H9 (cell line): ENCODE measurements at regions not wholly inside any gene's neighbourhood (a gene's known extent, or its start where the extent isn't known, plus 50 kb on each side); places are given as distances from the start of the nearest gene placed in this dataset.

Source experiments
- DNase-seq: peaks from one replicate; pipeline ENCODE4 v3.0.0-alpha.2; 2017
- H2AFZ ChIP-seq: one replicate; pipeline ENCODE4 v1.6.1; 2013; ENCODE audit warnings: mild to moderate bottlenecking, low read length, control low read depth, moderate library complexity
- H2AK5ac ChIP-seq: 2 replicates; pipeline ENCODE4 v1.6.1; 2013; ENCODE audit warnings: low read length, control low read depth, mixed read lengths; ENCODE audit not compliant: insufficient read length
- H2BK120ac ChIP-seq: one replicate; pipeline ENCODE4 v1.6.1; 2013; ENCODE audit warnings: low read depth, mild to moderate bottlenecking, low read length, control low read depth, inconsistent platforms; ENCODE audit not compliant: poor library complexity, severe bottlenecking
- H2BK12ac ChIP-seq: 2 replicates; pipeline ENCODE4 v1.6.1; 2013; ENCODE audit warnings: low read length, control low read depth, mixed read lengths, low read depth; ENCODE audit not compliant: insufficient read length
- H2BK15ac ChIP-seq: 2 replicates; pipeline ENCODE4 v1.6.1; 2013; ENCODE audit warnings: low read depth, low read length, control low read depth
- H2BK20ac ChIP-seq: one replicate; pipeline ENCODE4 v1.6.1; 2013; ENCODE audit warnings: low read depth, mild to moderate bottlenecking, low read length, control low read depth, inconsistent platforms; ENCODE audit not compliant: poor library complexity, severe bottlenecking
- H2BK5ac ChIP-seq: 2 replicates; pipeline ENCODE4 v1.6.1; 2013; ENCODE audit warnings: low read length, control low read depth, mixed read lengths; ENCODE audit not compliant: insufficient read length
- H3K14ac ChIP-seq: 2 replicates; pipeline ENCODE4 v1.6.1; 2013; ENCODE audit warnings: low read length, control low read depth; ENCODE audit not compliant: insufficient read depth
- H3K18ac ChIP-seq: 2 replicates; pipeline ENCODE4 v1.6.1; 2013; ENCODE audit warnings: low read depth, mild to moderate bottlenecking, mixed read lengths, low read length, control low read depth; ENCODE audit not compliant: insufficient read length
- H3K23ac ChIP-seq: 2 replicates; pipeline ENCODE4 v1.6.1; 2013; ENCODE audit warnings: low read length, control low read depth, mixed read lengths, low read depth; ENCODE audit not compliant: insufficient read length
- H3K23me2 ChIP-seq: 2 replicates; pipeline ENCODE4 v1.6.1; 2013; ENCODE audit warnings: low read depth, mild to moderate bottlenecking, mixed read lengths, low read length, control low read depth; ENCODE audit not compliant: insufficient read length, poor library complexity, severe bottlenecking
- H3K27ac ChIP-seq: 2 replicates; pipeline ENCODE4 v1.5.1; 2013; ENCODE audit warnings: low read length, control low read depth, mixed read lengths, low read depth; ENCODE audit not compliant: insufficient read length
- H3K27me3 ChIP-seq: 2 replicates; pipeline ENCODE4 v1.6.1; 2013; ENCODE audit warnings: low read length, control low read depth, inconsistent platforms; ENCODE audit not compliant: insufficient read depth
- H3K4ac ChIP-seq: 2 replicates; pipeline ENCODE4 v1.6.1; 2013; ENCODE audit warnings: low read depth, mild to moderate bottlenecking, control low read depth, inconsistent platforms, low read length, moderate library complexity
- H3K4me1 ChIP-seq: 2 replicates; pipeline ENCODE4 v1.6.1; 2013; ENCODE audit warnings: low read length, control low read depth, inconsistent platforms; ENCODE audit not compliant: insufficient read depth
- H3K4me2 ChIP-seq: 2 replicates; pipeline ENCODE4 v1.6.1; 2013; ENCODE audit warnings: low read length, control low read depth, mixed read lengths; ENCODE audit not compliant: insufficient read length, insufficient read depth
- H3K56ac ChIP-seq: 2 replicates; pipeline ENCODE4 v1.6.1; 2013; ENCODE audit warnings: low read depth, mild to moderate bottlenecking, mixed read lengths, low read length, control low read depth; ENCODE audit not compliant: insufficient read length
- H3K79me1 ChIP-seq: 2 replicates; pipeline ENCODE4 v1.6.1; 2013; ENCODE audit warnings: low read depth, mild to moderate bottlenecking, moderate library complexity, low read length, control low read depth, inconsistent platforms; ENCODE audit not compliant: insufficient read depth, poor library complexity, severe bottlenecking
- H3K79me2 ChIP-seq: 2 replicates; pipeline ENCODE4 v1.6.1; 2013; ENCODE audit warnings: low read length, control low read depth, inconsistent platforms; ENCODE audit not compliant: insufficient read depth
- H3K9ac ChIP-seq: 2 replicates; pipeline ENCODE4 v1.6.1; 2013; ENCODE audit warnings: low read length, control low read depth, mixed read lengths; ENCODE audit not compliant: insufficient read length; ENCODE audit errors: extremely low read depth
- H3K9me3 ChIP-seq: one replicate; pipeline ENCODE4 v1.6.1; 2013; ENCODE audit warnings: low read depth, low read length, inconsistent platforms; ENCODE audit not compliant: control insufficient read depth
- H3T11ph ChIP-seq: one replicate; pipeline ENCODE4 v1.6.1; 2013; ENCODE audit warnings: mild to moderate bottlenecking, low read length, control low read depth, inconsistent platforms
- H4K20me1 ChIP-seq: one replicate; pipeline ENCODE4 v1.6.1; 2013; ENCODE audit not compliant: control insufficient read depth, insufficient read length, insufficient read depth
- H4K5ac ChIP-seq: 2 replicates; pipeline ENCODE4 v1.6.1; 2013; ENCODE audit warnings: low read depth, mild to moderate bottlenecking, mixed read lengths, low read length, control low read depth; ENCODE audit not compliant: insufficient read length
- H4K8ac ChIP-seq: replicated peaks from 2 replicates; pipeline ENCODE4 v1.6.1; 2013; ENCODE audit warnings: low read length, control low read depth, mixed read lengths, low read depth; ENCODE audit not compliant: insufficient read length
- H4K91ac ChIP-seq: 2 replicates; pipeline ENCODE4 v1.6.1; 2013; ENCODE audit warnings: low read depth, mild to moderate bottlenecking, moderate library complexity, mixed read lengths, low read length, control low read depth; ENCODE audit not compliant: insufficient read length
- H3K27ac Mint-ChIP-seq, 3 experiments: 2 replicates in 2 of 3; 3 replicates in 1 of 3; pipeline ENCODE4 v1.8.0; 2020 to 2021; ENCODE audit warnings: mixed read lengths in 3 of 3, mild to moderate bottlenecking in 1 of 3, moderate library complexity in 1 of 3
- H3K27me3 Mint-ChIP-seq: 2 replicates; pipeline ENCODE4 v1.8.0; 2021; ENCODE audit warnings: low read depth, mild to moderate bottlenecking, moderate library complexity, mixed read lengths
- H3K36me3 Mint-ChIP-seq, 3 experiments: 2 replicates in 2 of 3; 3 replicates in 1 of 3; pipeline ENCODE4 v1.8.0; 2020 to 2021; ENCODE audit warnings: low read depth in 3 of 3, mixed read lengths in 3 of 3; ENCODE audit not compliant: insufficient read depth in 1 of 3
- H3K4me1 Mint-ChIP-seq, 2 experiments: 2 replicates each; pipeline ENCODE4 v1.8.0; 2020; ENCODE audit warnings: mixed read lengths in 2 of 2
- H3K4me3 Mint-ChIP-seq, 2 experiments: 2 replicates in 1 of 2; 3 replicates in 1 of 2; pipeline ENCODE4 v1.8.0; 2020 to 2021; ENCODE audit warnings: mild to moderate bottlenecking in 2 of 2, mixed read lengths in 2 of 2, moderate library complexity in 1 of 2
- H3K9me3 Mint-ChIP-seq, 2 experiments: 2 replicates in 1 of 2; 3 replicates in 1 of 2; pipeline ENCODE4 v1.8.0; 2020; ENCODE audit warnings: mild to moderate bottlenecking in 2 of 2, mixed read lengths in 2 of 2, moderate library complexity in 1 of 2
- WGBS: extraction: QIAGEN DNeasy Blood & Tissue Kit; methylation state at CpG from one replicate; pipeline ENCODE4 v1.1.7; 2013; ENCODE audit warnings: missing lambda C conversion rate, low lambda C conversion rate, mixed read lengths; ENCODE audit not compliant: insufficient read length; ENCODE audit errors: extremely low coverage; 5-methylcytosine and 5-hydroxymethylcytosine counted together
- TF ChIP-seq, protein P1 (sequence below): fragments of 200-600 bp; sonication (generic); conservative IDR thresholded peaks from 3 replicates; pipeline ENCODE4 v1.8.0; 2021; ENCODE audit warnings: antibody characterized with exemption, mild to moderate bottlenecking

DNA sequence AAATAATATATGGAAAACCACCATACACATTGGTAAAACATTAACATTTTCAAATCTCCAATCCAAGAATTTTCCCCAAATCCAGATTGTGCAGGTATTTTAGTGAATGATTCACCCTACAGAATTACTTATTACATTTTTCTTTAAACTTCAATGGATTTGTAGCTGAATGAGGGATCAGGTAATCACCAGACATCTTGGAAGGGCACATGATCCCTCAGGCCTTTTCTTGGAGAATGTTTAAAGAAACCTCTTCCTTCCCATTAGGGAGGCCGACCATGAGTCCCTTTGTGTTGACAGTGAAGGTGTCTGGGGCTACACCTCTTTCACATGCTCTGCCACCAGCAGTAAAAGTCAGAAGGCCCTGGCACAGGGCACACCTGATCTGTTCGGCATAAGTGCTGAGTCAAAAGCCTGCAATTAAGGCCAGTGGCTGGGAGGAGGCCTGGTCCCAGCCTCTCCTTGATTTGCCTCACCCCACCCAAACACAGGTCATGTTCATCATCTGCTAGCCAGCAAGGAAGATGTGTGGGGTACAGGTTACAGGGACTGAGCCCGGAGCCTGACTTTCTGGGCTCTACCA is 207.7 kb downstream of the SNX10 start:
- Histone ChIP-seq H3T11ph (no peak overlapping the region), H3K4me1 (no peaks in the 10 kb centered on the region), H3K79me2 (no peaks in the 10 kb centered on the region), H3K4me2 (no peak overlapping the region), H3K27ac (no peak overlapping the region), H3K9me3 (no peaks in the 10 kb centered on the region), H2BK12ac (no peak overlapping the region), H2BK15ac (no peak overlapping the region), H2BK5ac (no peak overlapping the region), H4K91ac (no peak overlapping the region), H3K27me3 (no peaks in the 10 kb centered on the region), H3K18ac (no peak overlapping the region), H4K8ac (no peak overlapping the region), H3K23ac (no peak overlapping the region), H3K14ac (no peak overlapping the region), H4K5ac (no peak overlapping the region), H4K20me1 (no peaks in the 10 kb centered on the region), H2BK20ac (no peak overlapping the region), H3K4ac (no peak overlapping the region), H3K56ac (no peak overlapping the region), H3K79me1 (no peaks in the 10 kb centered on the region), H2AK5ac (no peak overlapping the region), H3K23me2 (no peaks in the 10 kb centered on the region), H2BK120ac (no peak overlapping the region), H2AFZ (no peak overlapping the region), H3K9ac (no peak overlapping the region)
- peaks cover 1% of the 10 kb centered on the region; the same call in 1 of the 2 replicates for H3K27me3 Mint-ChIP-seq
- H3K27ac Mint-ChIP-seq = no peak overlapping the region; a peak in 1 of 7 replicates
- H3K4me3 Mint-ChIP-seq = no peak overlapping the region
- WGBS = no CpG with 5 or more reads among the region's 3 CpGs
- no peaks in the 10 kb centered on the region for H3K9me3 Mint-ChIP-seq
- no peaks in the 10 kb centered on the region for H3K36me3 Mint-ChIP-seq
- TF ChIP-seq, protein P1, sequence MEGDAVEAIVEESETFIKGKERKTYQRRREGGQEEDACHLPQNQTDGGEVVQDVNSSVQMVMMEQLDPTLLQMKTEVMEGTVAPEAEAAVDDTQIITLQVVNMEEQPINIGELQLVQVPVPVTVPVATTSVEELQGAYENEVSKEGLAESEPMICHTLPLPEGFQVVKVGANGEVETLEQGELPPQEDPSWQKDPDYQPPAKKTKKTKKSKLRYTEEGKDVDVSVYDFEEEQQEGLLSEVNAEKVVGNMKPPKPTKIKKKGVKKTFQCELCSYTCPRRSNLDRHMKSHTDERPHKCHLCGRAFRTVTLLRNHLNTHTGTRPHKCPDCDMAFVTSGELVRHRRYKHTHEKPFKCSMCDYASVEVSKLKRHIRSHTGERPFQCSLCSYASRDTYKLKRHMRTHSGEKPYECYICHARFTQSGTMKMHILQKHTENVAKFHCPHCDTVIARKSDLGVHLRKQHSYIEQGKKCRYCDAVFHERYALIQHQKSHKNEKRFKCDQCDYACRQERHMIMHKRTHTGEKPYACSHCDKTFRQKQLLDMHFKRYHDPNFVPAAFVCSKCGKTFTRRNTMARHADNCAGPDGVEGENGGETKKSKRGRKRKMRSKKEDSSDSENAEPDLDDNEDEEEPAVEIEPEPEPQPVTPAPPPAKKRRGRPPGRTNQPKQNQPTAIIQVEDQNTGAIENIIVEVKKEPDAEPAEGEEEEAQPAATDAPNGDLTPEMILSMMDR = no peak
- no peaks in the 10 kb centered on the region; a peak in 1 of 4 replicates for H3K4me1 Mint-ChIP-seq
- no peak for DNase-seq
